ENCODE measurements at regions not wholly inside any gene's neighbourhood (a gene's known extent, or its start where the extent isn't known, plus 50 kb on each side); places are given as distances from the start of the nearest gene placed in this dataset.
A peak's percentile ranks its signal among the peaks of the same experiment; 100 is the strongest.

- ATAC-seq (replicated peaks), result no peak
- Mint-ChIP-seq H3K27ac (no peak overlapping the region), H3K4me1 (ENCODE audit: low read depth in 2 of 2) (peaks cover 3 to 15% of the 10 kb centered on the region in 2 donors), H3K36me3 (ENCODE audit: insufficient read depth) (no peaks in the 10 kb centered on the region), H3K4me3 (no peak overlapping the region), H3K27me3 (no peaks in the 10 kb centered on the region), H3K9me3 (no peaks in the 10 kb centered on the region)
- no peak for DNase-seq
Observed at GRCh38 chr10:83678850-83679249, 460.5 kb upstream of the GHITM start.

- peak overlapping the region; percentile 22 to 47 for H3K4me3 Mint-ChIP-seq
- peak overlapping the region; percentile 3 to 54 for H3K27ac Mint-ChIP-seq
- no peaks in the 10 kb centered on the region for H3K36me3 Mint-ChIP-seq (ENCODE audit: insufficient read depth)
- peaks cover 0 to 1% of the 10 kb centered on the region in 2 donors for H3K9me3 Mint-ChIP-seq
- peaks cover 3 to 18% of the 10 kb centered on the region in 2 donors for H3K4me1 Mint-ChIP-seq (ENCODE audit: low read depth in 2 of 2)
- peak in 1 of 3 experiments; percentile 3 for DNase-seq
- ATAC-seq (replicated peaks), result peak; percentile 80
- no peaks in the 10 kb centered on the region for H3K27me3 Mint-ChIP-seq
Observed at GRCh38 chr10:83680470-83680891, 458.8 kb upstream of the GHITM start.

- Mint-ChIP-seq H3K4me3 (no peak overlapping the region), H3K27me3 (no peaks in the 10 kb centered on the region), H3K4me1 (ENCODE audit: low read depth in 2 of 2) (peaks cover 3 to 18% of the 10 kb centered on the region in 2 donors), H3K36me3 (ENCODE audit: insufficient read depth) (no peaks in the 10 kb centered on the region), H3K27ac (no peak overlapping the region), H3K9me3 (peaks cover 0 to 1% of the 10 kb centered on the region in 2 donors)
- ATAC-seq (replicated peaks) (no peak), DNase-seq (no peak)
Observed at GRCh38 chr10:83682414-83682813, 456.9 kb upstream of the GHITM start.

GRCh38 chr10:83685458-83685857 is 453.9 kb upstream of the GHITM start:
- no peak for DNase-seq
- Mint-ChIP-seq H3K36me3 (ENCODE audit: insufficient read depth) (no peaks in the 10 kb centered on the region), H3K4me1 (ENCODE audit: low read depth in 2 of 2) (peaks cover 0 to 9% of the 10 kb centered on the region in 2 donors), H3K27ac (no peak overlapping the region), H3K4me3 (no peak overlapping the region), H3K27me3 (no peaks in the 10 kb centered on the region), H3K9me3 (peaks cover 0 to 1% of the 10 kb centered on the region in 2 donors)
- no peak for ATAC-seq (replicated peaks)

- DNase-seq (no peak), ATAC-seq (replicated peaks) (no peak)
- Mint-ChIP-seq H3K27me3 (no peaks in the 10 kb centered on the region), H3K4me1 (ENCODE audit: low read depth in 2 of 2) (no peaks in the 10 kb centered on the region), H3K9me3 (peaks cover 0 to 1% of the 10 kb centered on the region in 2 donors), H3K36me3 (ENCODE audit: insufficient read depth) (no peaks in the 10 kb centered on the region), H3K27ac (no peak overlapping the region), H3K4me3 (no peak overlapping the region)
Observed at GRCh38 chr10:83691791-83692596, 447.3 kb upstream of the GHITM start.

- Mint-ChIP-seq H3K36me3 (ENCODE audit: insufficient read depth) (no peaks in the 10 kb centered on the region), H3K27ac (no peak overlapping the region), H3K27me3 (no peaks in the 10 kb centered on the region), H3K4me1 (ENCODE audit: low read depth in 2 of 2) (no peaks in the 10 kb centered on the region), H3K4me3 (no peak overlapping the region), H3K9me3 (peaks cover 0 to 5% of the 10 kb centered on the region in 2 donors)
- DNase-seq, result no peak
- no peak for ATAC-seq (replicated peaks)
Observed at GRCh38 chr10:83698899-83699298, 440.4 kb upstream of the GHITM start.

- no peak for ATAC-seq (replicated peaks)
- H3K9me3 Mint-ChIP-seq, result peaks cover 5 to 9% of the 10 kb centered on the region in 2 donors
- no peak overlapping the region for H3K4me3 Mint-ChIP-seq
Observed at GRCh38 chr10:83701799-83702198, 437.5 kb upstream of the GHITM start.

GRCh38 chr10:83702731-83703130 is 436.6 kb upstream of the GHITM start:
- Mint-ChIP-seq H3K27me3 (no peaks in the 10 kb centered on the region), H3K27ac (no peak overlapping the region), H3K4me3 (no peak overlapping the region), H3K36me3 (ENCODE audit: insufficient read depth) (no peaks in the 10 kb centered on the region), H3K9me3 (peaks cover 9% of the 10 kb centered on the region in 2 donors), H3K4me1 (ENCODE audit: low read depth in 2 of 2) (no peaks in the 10 kb centered on the region)
- ATAC-seq (replicated peaks), result no peak
- no peak for DNase-seq

More at GRCh38 chr10:83701799-83702198, 437.5 kb upstream of the GHITM start:
- no peaks in the 10 kb centered on the region for H3K36me3 Mint-ChIP-seq (ENCODE audit: insufficient read depth)
- no peaks in the 10 kb centered on the region for H3K27me3 Mint-ChIP-seq
- H3K27ac Mint-ChIP-seq, result no peak overlapping the region
- no peak for DNase-seq
- H3K4me1 Mint-ChIP-seq (ENCODE audit: low read depth in 2 of 2), result no peaks in the 10 kb centered on the region

- peaks cover 7 to 9% of the 10 kb centered on the region in 2 donors for H3K9me3 Mint-ChIP-seq
- H3K4me3 Mint-ChIP-seq, result no peak overlapping the region
- H3K27ac Mint-ChIP-seq, result no peak overlapping the region
- H3K27me3 Mint-ChIP-seq, result no peaks in the 10 kb centered on the region
- ATAC-seq (replicated peaks) (no peak), DNase-seq (no peak)
- H3K4me1 Mint-ChIP-seq (ENCODE audit: low read depth in 2 of 2), result no peaks in the 10 kb centered on the region
- no peaks in the 10 kb centered on the region for H3K36me3 Mint-ChIP-seq (ENCODE audit: insufficient read depth)
Observed at GRCh38 chr10:83706120-83706519, 433.2 kb upstream of the GHITM start.

GRCh38 chr10:83706952-83707582 is 432.2 kb upstream of the GHITM start:
- H3K36me3 Mint-ChIP-seq (ENCODE audit: insufficient read depth), result no peaks in the 10 kb centered on the region
- H3K9me3 Mint-ChIP-seq, result peaks cover 7 to 9% of the 10 kb centered on the region in 2 donors
- H3K4me3 Mint-ChIP-seq, result no peak overlapping the region
- ATAC-seq (replicated peaks) (no peak), DNase-seq (no peak)
- no peaks in the 10 kb centered on the region for H3K4me1 Mint-ChIP-seq (ENCODE audit: low read depth in 2 of 2)
- no peak overlapping the region for H3K27ac Mint-ChIP-seq
- no peaks in the 10 kb centered on the region for H3K27me3 Mint-ChIP-seq

- DNase-seq (no peak), ATAC-seq (replicated peaks) (no peak)
- Mint-ChIP-seq H3K9me3 (no peaks in the 10 kb centered on the region), H3K4me3 (no peak overlapping the region), H3K27me3 (no peaks in the 10 kb centered on the region), H3K27ac (no peak overlapping the region), H3K4me1 (ENCODE audit: low read depth in 2 of 2) (no peaks in the 10 kb centered on the region), H3K36me3 (ENCODE audit: insufficient read depth) (no peaks in the 10 kb centered on the region)
Observed at GRCh38 chr10:83713423-83713822, 425.9 kb upstream of the GHITM start.

- Mint-ChIP-seq H3K36me3 (ENCODE audit: insufficient read depth) (no peaks in the 10 kb centered on the region), H3K4me3 (no peak overlapping the region), H3K27ac (no peak overlapping the region), H3K9me3 (peaks cover 0 to 5% of the 10 kb centered on the region in 2 donors), H3K4me1 (ENCODE audit: low read depth in 2 of 2) (no peaks in the 10 kb centered on the region), H3K27me3 (no peaks in the 10 kb centered on the region)
- ATAC-seq (replicated peaks) (no peak), DNase-seq (no peak)
Observed at GRCh38 chr10:83723080-83723479, 416.2 kb upstream of the GHITM start.

- DNase-seq (no peak), ATAC-seq (replicated peaks) (no peak)
- Mint-ChIP-seq H3K36me3 (ENCODE audit: insufficient read depth) (no peaks in the 10 kb centered on the region), H3K4me3 (no peak overlapping the region), H3K27ac (no peak overlapping the region), H3K9me3 (peaks cover 0 to 5% of the 10 kb centered on the region in 2 donors), H3K27me3 (no peaks in the 10 kb centered on the region), H3K4me1 (ENCODE audit: low read depth in 2 of 2) (no peaks in the 10 kb centered on the region)
Observed at GRCh38 chr10:83724471-83725241, 414.7 kb upstream of the GHITM start.
